Keratinocyte (primary cell): ENCODE measurements at regions not wholly inside any gene's neighbourhood (a gene's known extent, or its start where the extent isn't known, plus 50 kb on each side); places are given as distances from the start of the nearest gene placed in this dataset.

ENCODE experiments used
- CTCF ChIP-seq, 3 experiments: IDR thresholded peaks in 1 of 3; conservative IDR thresholded peaks in 1 of 3; optimal IDR thresholded peaks in 1 of 3; 2 replicates in 2 of 3; 3 replicates in 1 of 3; pipeline versions ENCODE3 to v1.5.1; 2011; ENCODE audit warnings: low read length in 3 of 3, mild to moderate bottlenecking in 3 of 3, moderate library complexity in 2 of 3, control low read depth in 1 of 3, inconsistent platforms in 1 of 3; ENCODE audit not compliant: insufficient read depth in 2 of 3; ENCODE audit errors: extremely low read depth in 1 of 3
- EZH2 ChIP-seq: IDR thresholded peaks from one replicate; pipeline ENCODE4 v1.6.1; 2012; ENCODE audit warnings: inconsistent platforms, mild to moderate bottlenecking, low read length, moderate library complexity

GRCh38 chr9:3758816-3759576 is 233.2 kb upstream of the RFX3 start:
- TF ChIP-seq CTCF (optimal IDR thresholded peaks at IDR 0.05 in 1 of 3, IDR thresholded peaks at IDR 0.05 in 1 of 3, conservative IDR thresholded peaks at IDR 0.05 in 1 of 3; ENCODE audit: extremely low read depth in 1 of 3, insufficient read depth in 2 of 3, low read length in 3 of 3) (no peak), EZH2 (no peak)
